Activated T-helper 1 cell treated with anti-CD3 and anti-CD28 coated beads, Interleukin-12 subunit alpha, Interleukin-12 subunit beta, Interleukin-2, Interleukin-4 antibody, amounts not matched to agents 30 ng/mL and 10 ng/mL and 1 ng/mL, durations not matched to agents 14 hours and 24 hours and 36 hours (primary cell): ENCODE measurements at regions not wholly inside any gene's neighbourhood (a gene's known extent, or its start where the extent isn't known, plus 50 kb on each side); places are given as distances from the start of the nearest gene placed in this dataset.

Experiments used
- DNase-seq: peaks from one replicate; pipeline ENCODE4 v3.0.0; 2021; ENCODE audit warnings: low spot score
- H3K27ac Mint-ChIP-seq: one replicate; pipeline ENCODE4 v1.8.0; 2021; ENCODE audit warnings: mild to moderate bottlenecking, mixed read lengths
- H3K27me3 Mint-ChIP-seq: one replicate; pipeline ENCODE4 v1.8.0; 2022; ENCODE audit warnings: mild to moderate bottlenecking, moderate library complexity, mixed read lengths; ENCODE audit not compliant: insufficient read depth
- H3K36me3 Mint-ChIP-seq: one replicate; pipeline ENCODE4 v1.8.0; 2021; ENCODE audit warnings: low read depth, mixed read lengths
- H3K4me1 Mint-ChIP-seq: one replicate; pipeline ENCODE4 v1.8.0; 2021; ENCODE audit warnings: low read depth, mixed read lengths
- H3K4me3 Mint-ChIP-seq: one replicate; pipeline ENCODE4 v1.8.0; 2021; ENCODE audit warnings: mild to moderate bottlenecking, moderate library complexity, mixed read lengths
- H3K9me3 Mint-ChIP-seq: one replicate; pipeline ENCODE4 v1.8.0; 2021; ENCODE audit warnings: mixed read lengths
- intact Hi-C: fragments of 100-400 bp; cut with micrococcal nuclease; formaldehyde crosslinking; loops from one replicate; pipeline ENCODE4 v1.15.1; 2024

- Mint-ChIP-seq H3K27ac (peak overlapping the region; percentile 51), H3K4me1 (peaks cover 18% of the 10 kb centered on the region), H3K9me3 (peaks cover 9% of the 10 kb centered on the region), H3K36me3 (peaks cover 3% of the 10 kb centered on the region), H3K4me3 (no peak overlapping the region), H3K27me3 (no peaks in the 10 kb centered on the region)
- intact Hi-C loops = no loop called here
- no peak for DNase-seq
These were observed 192.9 kb upstream of the NUDT4 start for GRCh38 chr12:93184672-93185368.

DNA sequence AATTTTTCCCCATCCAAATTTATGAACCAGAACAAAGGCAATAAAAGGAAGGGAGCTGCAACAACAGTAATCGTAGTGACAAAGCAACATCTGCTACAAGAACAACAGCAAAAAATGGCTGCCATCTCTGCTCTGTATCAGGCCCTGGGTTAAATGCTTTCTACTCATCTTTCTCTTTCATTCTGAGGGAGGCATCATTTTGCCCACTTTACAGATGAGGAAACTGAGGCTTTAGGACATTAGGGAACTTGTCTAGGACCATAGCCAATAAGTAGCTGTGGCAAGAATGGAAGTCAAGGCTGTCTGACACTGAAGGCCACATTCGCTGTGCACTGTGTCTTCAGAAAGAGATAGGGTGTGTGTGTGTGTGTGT is 192.4 kb upstream of the NUDT4 start:
- no peak for DNase-seq
- H3K36me3 Mint-ChIP-seq = peaks cover 3% of the 10 kb centered on the region
- H3K4me1 Mint-ChIP-seq = peaks cover 18% of the 10 kb centered on the region
- no peak overlapping the region for H3K27ac Mint-ChIP-seq
- intact Hi-C loops = no loop called here
- H3K4me3 Mint-ChIP-seq = no peak overlapping the region
- H3K9me3 Mint-ChIP-seq = peaks cover 9% of the 10 kb centered on the region
- H3K27me3 Mint-ChIP-seq = no peaks in the 10 kb centered on the region

- H3K27ac Mint-ChIP-seq = no peak overlapping the region
- H3K27me3 Mint-ChIP-seq = no peaks in the 10 kb centered on the region
- H3K36me3 Mint-ChIP-seq = peaks cover 3% of the 10 kb centered on the region
- DNase-seq = no peak
- H3K4me3 Mint-ChIP-seq = no peak overlapping the region
- H3K9me3 Mint-ChIP-seq = peaks cover 9% of the 10 kb centered on the region
- peaks cover 18% of the 10 kb centered on the region for H3K4me1 Mint-ChIP-seq
- intact Hi-C loops = no loop called here
These were observed 191.6 kb upstream of the NUDT4 start for GRCh38 chr12:93186131-93186530.

GRCh38 chr12:93186621-93187020 is 191.1 kb upstream of the NUDT4 start:
- Mint-ChIP-seq H3K27me3 (no peaks in the 10 kb centered on the region), H3K4me1 (peaks cover 18% of the 10 kb centered on the region), H3K9me3 (peaks cover 9% of the 10 kb centered on the region), H3K27ac (no peak overlapping the region), H3K36me3 (peaks cover 3% of the 10 kb centered on the region), H3K4me3 (no peak overlapping the region)
- no peak for DNase-seq
- intact Hi-C loops = no loop called here

DNA sequence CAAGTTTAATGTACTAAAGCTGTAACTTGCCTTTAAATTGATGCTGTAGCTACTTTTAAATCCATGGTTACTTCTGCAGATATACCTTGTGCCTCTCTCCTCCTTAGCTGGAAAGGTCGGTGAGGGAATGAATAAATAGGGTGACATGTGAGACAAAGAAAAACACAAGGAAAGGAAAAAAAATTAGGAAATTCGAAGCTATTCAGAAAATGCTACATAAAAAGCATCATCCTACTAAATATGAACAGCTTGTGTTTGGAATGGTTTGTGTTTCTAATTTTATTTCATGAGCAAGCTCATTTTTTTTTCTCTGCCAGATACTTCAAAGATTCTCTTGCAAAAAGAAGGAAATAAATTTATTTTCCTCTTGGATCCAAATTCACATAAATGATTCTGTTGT is 186.3 kb upstream of the NUDT4 start:
- no peak overlapping the region for H3K27ac Mint-ChIP-seq
- intact Hi-C loops = no loop called here
- H3K36me3 Mint-ChIP-seq = peaks cover 2% of the 10 kb centered on the region
- no peak overlapping the region for H3K4me3 Mint-ChIP-seq
- H3K4me1 Mint-ChIP-seq = no peaks in the 10 kb centered on the region
- peaks cover 6% of the 10 kb centered on the region for H3K27me3 Mint-ChIP-seq
- DNase-seq = no peak
- H3K9me3 Mint-ChIP-seq = peaks cover 10% of the 10 kb centered on the region

GRCh38 chr12:93191956-93192355 is 185.8 kb upstream of the NUDT4 start:
- no peak overlapping the region for H3K27ac Mint-ChIP-seq
- H3K27me3 Mint-ChIP-seq = peaks cover 7% of the 10 kb centered on the region
- intact Hi-C loops = no loop called here
- peaks cover 10% of the 10 kb centered on the region for H3K9me3 Mint-ChIP-seq
- no peaks in the 10 kb centered on the region for H3K4me1 Mint-ChIP-seq
- no peak for DNase-seq
- H3K4me3 Mint-ChIP-seq = no peak overlapping the region
- peaks cover 2% of the 10 kb centered on the region for H3K36me3 Mint-ChIP-seq

GRCh38 chr12:93192878-93193277 is 184.8 kb upstream of the NUDT4 start:
- intact Hi-C loops = no loop called here
- Mint-ChIP-seq H3K36me3 (no peaks in the 10 kb centered on the region), H3K27me3 (peaks cover 8% of the 10 kb centered on the region), H3K27ac (no peak overlapping the region), H3K4me1 (no peaks in the 10 kb centered on the region), H3K9me3 (peaks cover 10% of the 10 kb centered on the region), H3K4me3 (no peak overlapping the region)
- no peak for DNase-seq

- H3K27me3 Mint-ChIP-seq = peaks cover 10% of the 10 kb centered on the region
- no peak overlapping the region for H3K4me3 Mint-ChIP-seq
- intact Hi-C loops = no loop called here
- H3K36me3 Mint-ChIP-seq = no peaks in the 10 kb centered on the region
- no peak overlapping the region for H3K27ac Mint-ChIP-seq
- DNase-seq = no peak
- peaks cover 10% of the 10 kb centered on the region for H3K9me3 Mint-ChIP-seq
- no peaks in the 10 kb centered on the region for H3K4me1 Mint-ChIP-seq
These were observed 182.2 kb upstream of the NUDT4 start for GRCh38 chr12:93195511-93195910.

DNA sequence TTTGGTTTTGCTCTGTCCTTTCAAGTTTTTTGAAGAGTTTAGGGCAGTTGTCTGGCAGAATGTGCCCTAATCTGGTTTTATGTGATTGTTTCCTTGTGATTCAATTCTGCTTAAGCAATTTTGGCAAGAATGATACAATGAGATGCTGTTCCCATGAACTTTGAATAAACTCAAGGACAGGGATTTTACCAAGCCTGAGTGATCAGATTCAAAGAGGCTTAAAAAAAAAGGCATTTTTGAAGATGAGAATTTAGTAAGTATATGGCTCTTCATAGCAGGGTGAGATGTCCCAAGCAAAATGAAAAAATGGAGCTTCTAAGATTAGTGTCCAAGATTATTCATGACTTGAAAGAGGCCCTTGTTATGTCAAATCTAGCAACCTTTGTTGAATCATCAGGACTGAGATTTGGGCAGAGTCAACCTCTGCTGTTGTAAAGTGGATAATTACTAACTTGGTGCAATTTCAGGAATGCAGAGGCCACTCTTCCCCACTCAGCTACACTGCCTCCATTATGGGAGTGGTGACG is 180.6 kb upstream of the NUDT4 start:
- intact Hi-C loops = no loop called here
- Mint-ChIP-seq H3K4me3 (no peak overlapping the region), H3K4me1 (no peaks in the 10 kb centered on the region), H3K27me3 (peaks cover 14% of the 10 kb centered on the region), H3K9me3 (peaks cover 10% of the 10 kb centered on the region), H3K27ac (no peak overlapping the region), H3K36me3 (no peaks in the 10 kb centered on the region)
- DNase-seq = no peak

DNA sequence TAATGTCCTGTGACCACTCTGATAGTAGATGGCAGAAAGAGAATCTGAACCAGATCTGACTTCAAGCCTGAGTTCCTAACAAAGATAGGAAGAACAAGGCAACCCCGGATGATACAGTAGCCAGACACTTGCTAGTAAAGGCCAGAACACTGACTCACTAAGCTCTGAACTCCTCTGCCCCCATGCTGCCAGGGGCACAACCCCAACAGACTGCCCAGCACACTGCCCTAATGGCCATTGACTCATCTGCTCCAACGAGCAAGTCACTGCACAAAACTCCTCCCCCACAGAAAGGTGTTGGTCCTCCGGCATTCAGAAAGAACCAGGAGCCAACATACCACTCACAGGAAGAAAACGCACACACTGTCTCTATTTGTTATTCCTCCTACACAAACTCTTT is 179.6 kb upstream of the NUDT4 start:
- Mint-ChIP-seq H3K27ac (no peak overlapping the region), H3K9me3 (peaks cover 10% of the 10 kb centered on the region), H3K27me3 (peaks cover 14% of the 10 kb centered on the region), H3K4me3 (no peak overlapping the region), H3K4me1 (no peaks in the 10 kb centered on the region), H3K36me3 (no peaks in the 10 kb centered on the region)
- no peak for DNase-seq
- intact Hi-C loops = no loop called here

- intact Hi-C loops = no loop called here
- Mint-ChIP-seq H3K27me3 (peaks cover 14% of the 10 kb centered on the region), H3K9me3 (no peaks in the 10 kb centered on the region), H3K4me3 (no peak overlapping the region), H3K27ac (no peak overlapping the region), H3K4me1 (no peaks in the 10 kb centered on the region), H3K36me3 (no peaks in the 10 kb centered on the region)
- DNase-seq = no peak
These were observed 177.9 kb upstream of the NUDT4 start for GRCh38 chr12:93199831-93200236.

DNA sequence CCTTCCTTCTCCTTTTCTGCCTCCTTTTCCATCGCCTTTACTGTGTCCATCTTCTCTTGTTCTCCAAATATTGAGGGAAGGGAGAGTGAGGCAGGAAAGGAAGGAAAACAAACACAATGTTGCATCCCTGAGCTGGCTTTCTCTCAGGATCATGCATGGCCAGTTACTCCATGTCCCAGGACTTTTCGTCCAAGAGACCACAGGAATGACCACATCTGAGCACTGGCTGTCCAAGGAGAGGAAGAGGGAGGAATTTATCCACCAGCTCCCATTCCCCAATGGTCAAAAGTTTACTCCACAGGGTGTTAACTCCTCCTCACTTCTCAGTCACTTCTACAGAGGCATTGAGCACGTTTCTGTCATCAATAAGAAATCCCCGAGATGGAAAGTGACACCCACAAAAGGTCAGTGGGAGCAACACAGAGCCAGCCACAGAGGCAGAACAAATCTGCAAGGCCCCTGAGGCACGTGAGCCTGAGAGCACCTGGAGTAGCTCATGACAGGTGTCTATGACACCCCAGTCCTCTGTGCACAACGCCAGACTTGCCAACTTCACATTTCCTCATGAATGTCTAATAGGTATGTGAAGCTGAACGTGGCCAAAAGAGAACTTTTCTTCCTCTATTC is 177.3 kb upstream of the NUDT4 start:
- intact Hi-C loops = no loop called here
- H3K4me3 Mint-ChIP-seq = no peak overlapping the region
- no peak overlapping the region for H3K27ac Mint-ChIP-seq
- H3K9me3 Mint-ChIP-seq = no peaks in the 10 kb centered on the region
- H3K4me1 Mint-ChIP-seq = no peaks in the 10 kb centered on the region
- DNase-seq = no peak
- peaks cover 14% of the 10 kb centered on the region for H3K27me3 Mint-ChIP-seq
- no peaks in the 10 kb centered on the region for H3K36me3 Mint-ChIP-seq

DNA sequence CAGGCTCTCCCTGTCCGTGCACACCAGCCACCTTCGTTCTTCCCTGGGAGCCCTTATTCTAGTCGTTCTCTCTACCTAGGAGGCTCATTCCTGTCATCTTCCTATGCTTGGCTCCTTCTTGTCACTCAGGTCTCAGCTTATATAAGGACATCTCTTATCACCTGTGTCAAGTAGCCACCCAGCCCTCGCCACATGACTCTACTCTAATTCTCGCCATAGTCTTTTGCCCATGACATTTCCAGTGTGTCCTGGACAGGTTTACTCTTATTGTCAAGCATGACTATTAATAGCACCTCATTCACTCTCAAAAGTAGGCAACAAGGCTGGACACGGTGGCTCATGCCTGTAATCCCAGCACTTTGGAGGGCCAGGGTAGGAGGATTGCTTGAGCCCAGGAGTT is 175.7 kb upstream of the NUDT4 start:
- no peak for DNase-seq
- H3K36me3 Mint-ChIP-seq = no peaks in the 10 kb centered on the region
- H3K27ac Mint-ChIP-seq = no peak overlapping the region
- H3K4me1 Mint-ChIP-seq = no peaks in the 10 kb centered on the region
- H3K9me3 Mint-ChIP-seq = no peaks in the 10 kb centered on the region
- intact Hi-C loops = no loop called here
- no peak overlapping the region for H3K4me3 Mint-ChIP-seq
- peaks cover 7% of the 10 kb centered on the region for H3K27me3 Mint-ChIP-seq
